Embryonic facial prominence (tissue), 1 donor: ENCODE measurements at regions not wholly inside any gene's neighbourhood (a gene's known extent, or its start where the extent isn't known, plus 50 kb on each side); places are given as distances from the start of the nearest gene placed in this dataset.

Source experiments
- DNase-seq: peaks from one replicate; pipeline ENCODE4 v3.0.0-alpha.2; 2016; ENCODE audit errors: extremely low spot score

- no peak for DNase-seq
These were observed 115.9 kb downstream of the LY86 start for GRCh38 chr6:6704103-6705060.

- DNase-seq: no peak
These were observed 116.5 kb downstream of the LY86 start for GRCh38 chr6:6705061-6705425.

- DNase-seq: no peak
These were observed 117.6 kb downstream of the LY86 start for GRCh38 chr6:6705915-6706675.

GRCh38 chr6:6707143-6707542 lies 118.6 kb downstream of the LY86 start:
- no peak for DNase-seq

- no peak for DNase-seq
These were observed 120.6 kb downstream of the LY86 start for GRCh38 chr6:6709106-6709505.

- DNase-seq: no peak
These were observed 122.7 kb downstream of the LY86 start for GRCh38 chr6:6711031-6711785.

- DNase-seq: no peak
These were observed 123.4 kb downstream of the LY86 start for GRCh38 chr6:6711832-6712448.

GRCh38 chr6:6712449-6713403 lies 124.2 kb downstream of the LY86 start:
- DNase-seq: no peak

- DNase-seq: no peak
These were observed 125.1 kb downstream of the LY86 start for GRCh38 chr6:6713657-6714056.

GRCh38 chr6:6714118-6714897 lies 125.8 kb downstream of the LY86 start:
- DNase-seq: no peak

- DNase-seq: no peak
These were observed 126.4 kb downstream of the LY86 start for GRCh38 chr6:6714953-6715352.

- DNase-seq: no peak
These were observed 126.9 kb downstream of the LY86 start for GRCh38 chr6:6715465-6715864.

- no peak for DNase-seq
These were observed 128.7 kb downstream of the LY86 start for GRCh38 chr6:6716998-6717763.

GRCh38 chr6:6717953-6718352 lies 129.4 kb downstream of the LY86 start:
- no peak for DNase-seq

GRCh38 chr6:6721606-6722005 lies 133.1 kb downstream of the LY86 start:
- no peak for DNase-seq

- no peak for DNase-seq
These were observed 133.7 kb downstream of the LY86 start for GRCh38 chr6:6722195-6722594.

GRCh38 chr6:6723361-6723760 lies 134.8 kb downstream of the LY86 start:
- DNase-seq: no peak

- no peak for DNase-seq
These were observed 135.5 kb downstream of the LY86 start for GRCh38 chr6:6723921-6724538.
